ENCODE measurements at regions not wholly inside any gene's neighbourhood (a gene's known extent, or its start where the extent isn't known, plus 50 kb on each side); places are given as distances from the start of the nearest gene placed in this dataset.
"Not testable (repeated sequence)": the region's sequence is repeated elsewhere in the genome, so short reads cannot be mapped to it uniquely, and the experiment has no call there.

GRCh38 chr3:18730491-18730890 is 305.4 kb upstream of the SATB1 start:
- DNase-seq, result no peak

- no peak for DNase-seq
Measured at GRCh38 chr3:18729671-18730070, 304.5 kb upstream of the SATB1 start.

GRCh38 chr3:18725668-18726407 is 300.7 kb upstream of the SATB1 start:
- peak; percentile 9 for DNase-seq

GRCh38 chr3:18724456-18724855 is 299.3 kb upstream of the SATB1 start:
- DNase-seq, result no peak

GRCh38 chr3:18723206-18723810 is 298.2 kb upstream of the SATB1 start:
- DNase-seq, result no peak

- no peak for DNase-seq
Measured at GRCh38 chr3:18720543-18720942, 295.4 kb upstream of the SATB1 start.

GRCh38 chr3:18717598-18717997 is 292.5 kb upstream of the SATB1 start:
- DNase-seq, result no peak

GRCh38 chr3:18716821-18717220 is 291.7 kb upstream of the SATB1 start:
- no peak for DNase-seq

GRCh38 chr3:18716101-18716500 is 291.0 kb upstream of the SATB1 start:
- DNase-seq, result no peak

GRCh38 chr3:18715208-18715607 is 290.1 kb upstream of the SATB1 start:
- DNase-seq, result no peak

GRCh38 chr3:18713577-18713951 is 288.4 kb upstream of the SATB1 start:
- DNase-seq, result no peak

GRCh38 chr3:18712713-18713576 is 287.8 kb upstream of the SATB1 start:
- DNase-seq, result no peak

- no peak for DNase-seq
Measured at GRCh38 chr3:18704326-18704725, 279.2 kb upstream of the SATB1 start.

GRCh38 chr3:18703798-18704197 is 278.7 kb upstream of the SATB1 start:
- no peak for DNase-seq

- not testable (repeated sequence) for DNase-seq
Measured at GRCh38 chr3:18693588-18694329, 268.6 kb upstream of the SATB1 start.

GRCh38 chr3:18687286-18687685 is 262.1 kb upstream of the SATB1 start:
- no peak for DNase-seq

- no peak for DNase-seq
Measured at GRCh38 chr3:18683900-18684299, 258.8 kb upstream of the SATB1 start.

- DNase-seq, result no peak
Measured at GRCh38 chr3:18681818-18682345, 256.7 kb upstream of the SATB1 start.

- no peak for DNase-seq
Measured at GRCh38 chr3:18680758-18681157, 255.6 kb upstream of the SATB1 start.

GRCh38 chr3:18679238-18679637 is 254.1 kb upstream of the SATB1 start:
- no peak for DNase-seq

GRCh38 chr3:18675197-18675596 is 250.1 kb upstream of the SATB1 start:
- DNase-seq, result no peak

- DNase-seq, result no peak
Measured at GRCh38 chr3:18672561-18672960, 247.4 kb upstream of the SATB1 start.

All from tongue (tissue), 1 donor.